ENCODE measurements at regions not wholly inside any gene's neighbourhood (a gene's known extent, or its start where the extent isn't known, plus 50 kb on each side); places are given as distances from the start of the nearest gene placed in this dataset.
A peak's percentile ranks its signal among the peaks of the same experiment; 100 is the strongest.

- no peak for DNase-seq (ENCODE audit: low read depth)
Measured at GRCh38 chr17:74087002-74087585, 116.4 kb upstream of the RPL38 start.

GRCh38 chr17:74088285-74088933 is 115.1 kb upstream of the RPL38 start:
- no peak for DNase-seq (ENCODE audit: low read depth)

DNA sequence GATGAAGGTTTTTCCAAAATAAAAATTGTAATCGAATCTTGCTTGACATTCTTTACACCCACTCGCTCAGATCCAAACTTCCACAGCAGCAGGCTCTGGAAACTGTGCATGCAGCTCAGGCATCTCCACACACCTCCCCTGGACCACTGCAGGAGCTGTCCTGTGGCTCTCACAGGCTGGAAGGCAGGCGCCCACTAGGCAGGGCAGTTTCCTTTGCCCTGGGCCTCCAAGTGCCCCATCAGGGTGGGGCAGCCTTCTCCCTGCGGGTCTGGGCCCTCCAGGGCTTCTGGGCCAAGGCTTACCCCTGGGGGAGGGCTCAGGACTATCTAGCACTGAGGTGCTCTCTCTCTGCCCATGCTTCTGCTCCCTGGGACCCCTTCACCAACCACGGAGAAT is 114.5 kb upstream of the RPL38 start:
- no peak for DNase-seq (ENCODE audit: low read depth)

- DNase-seq (ENCODE audit: low read depth), result no peak
Measured at GRCh38 chr17:74089380-74089779, 114.1 kb upstream of the RPL38 start.

DNA sequence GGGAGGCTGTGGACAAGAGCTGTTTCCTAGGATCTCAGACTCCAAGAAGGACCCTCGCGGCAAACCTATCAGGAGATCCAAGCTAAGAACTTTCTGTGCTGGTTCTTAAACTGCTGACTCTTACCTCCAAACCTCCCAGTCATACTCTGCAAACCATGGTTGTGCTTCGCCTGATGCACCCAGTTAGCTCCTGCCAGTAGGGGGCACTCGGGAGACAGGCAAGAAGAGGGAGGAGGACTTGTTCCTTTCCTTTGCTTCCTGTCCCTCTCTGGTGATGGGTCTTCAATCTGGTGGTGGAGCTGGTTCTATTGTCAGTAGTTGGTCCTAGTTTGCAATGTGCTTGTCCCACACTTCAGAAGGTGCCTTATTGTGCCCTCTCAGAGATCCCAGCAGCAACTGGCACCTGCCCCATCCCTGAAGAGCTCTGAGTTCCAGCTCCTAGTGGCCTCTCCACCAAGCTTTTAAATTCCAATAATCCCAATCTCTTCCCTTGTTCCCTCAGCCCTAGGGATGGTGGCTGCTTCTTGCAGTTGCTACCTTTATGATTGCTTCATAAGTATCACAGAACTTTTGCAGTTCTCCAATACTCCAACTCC is 113.5 kb upstream of the RPL38 start:
- DNase-seq (ENCODE audit: low read depth), result peak; percentile 4

DNA sequence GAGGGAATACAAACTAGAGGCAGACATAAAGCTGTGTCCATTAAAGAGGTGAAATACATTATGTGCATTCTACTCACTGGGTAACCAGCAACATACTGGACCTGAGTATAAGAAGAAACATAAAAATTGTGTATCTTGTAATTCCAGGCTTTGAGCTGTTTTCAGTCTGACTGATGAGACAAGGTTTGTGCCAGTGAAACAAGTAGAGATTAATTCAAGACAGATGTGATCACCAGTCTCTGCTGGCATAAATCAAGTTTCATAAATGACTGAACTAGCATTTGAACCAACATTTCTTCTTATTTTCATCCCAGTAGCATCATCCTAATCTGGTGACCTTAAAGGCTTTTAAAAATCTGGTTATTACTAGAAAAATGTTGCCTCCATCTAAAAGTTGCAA is 108.8 kb upstream of the RPL38 start:
- DNase-seq (ENCODE audit: low read depth), result no peak

DNA sequence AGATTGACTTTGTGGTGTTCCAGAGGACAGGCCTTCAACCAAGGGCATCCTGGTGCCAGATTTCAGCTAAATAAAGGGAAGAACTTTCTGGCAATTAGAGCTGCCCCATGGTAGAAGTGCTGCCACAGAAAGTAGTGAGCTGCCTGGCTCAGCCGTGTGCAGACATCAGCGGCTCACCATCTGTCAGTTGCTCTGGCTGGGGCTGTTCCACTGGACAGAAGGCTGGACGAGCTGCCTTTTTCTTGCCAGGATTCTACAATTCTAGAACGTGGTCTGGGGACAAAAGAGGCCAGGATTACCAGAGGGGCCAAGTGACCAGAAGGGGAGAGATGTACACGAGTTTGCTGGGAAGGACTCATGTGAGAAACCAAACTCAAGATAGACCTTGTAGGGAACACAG is 107.0 kb upstream of the RPL38 start:
- DNase-seq (ENCODE audit: low read depth), result no peak

DNA sequence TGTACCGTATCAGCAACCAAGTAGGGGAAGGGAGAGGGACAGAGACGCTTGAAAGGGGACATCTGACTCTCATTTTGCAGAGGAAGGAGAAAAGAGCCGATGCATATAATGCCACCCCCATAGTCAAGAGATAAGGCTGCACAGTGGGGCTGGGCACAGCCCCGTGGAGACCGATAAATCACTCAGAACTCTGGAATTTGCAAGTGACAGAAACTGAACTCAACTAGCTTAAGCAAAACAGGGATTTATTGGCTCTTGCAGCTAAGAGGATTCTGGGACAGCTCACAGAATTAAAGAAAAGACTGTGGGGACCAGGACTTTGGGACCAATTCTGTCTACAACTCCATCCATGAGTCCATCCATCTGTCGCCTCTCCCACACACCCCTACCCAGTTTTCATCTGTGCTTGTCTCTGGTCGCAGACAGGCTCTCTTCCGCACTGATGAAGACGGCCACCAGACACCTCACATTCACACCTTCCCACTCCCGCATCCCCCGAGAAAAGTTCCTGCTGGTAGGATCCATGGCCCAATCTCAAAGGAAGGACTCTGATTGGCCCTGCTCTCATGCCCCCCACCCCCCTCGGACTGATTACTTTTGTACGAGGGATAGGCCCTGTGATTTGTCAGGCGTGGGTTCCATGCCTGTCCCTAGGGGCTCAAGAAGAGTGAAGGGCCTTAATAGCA is 105.9 kb upstream of the RPL38 start:
- no peak for DNase-seq (ENCODE audit: low read depth)

DNA sequence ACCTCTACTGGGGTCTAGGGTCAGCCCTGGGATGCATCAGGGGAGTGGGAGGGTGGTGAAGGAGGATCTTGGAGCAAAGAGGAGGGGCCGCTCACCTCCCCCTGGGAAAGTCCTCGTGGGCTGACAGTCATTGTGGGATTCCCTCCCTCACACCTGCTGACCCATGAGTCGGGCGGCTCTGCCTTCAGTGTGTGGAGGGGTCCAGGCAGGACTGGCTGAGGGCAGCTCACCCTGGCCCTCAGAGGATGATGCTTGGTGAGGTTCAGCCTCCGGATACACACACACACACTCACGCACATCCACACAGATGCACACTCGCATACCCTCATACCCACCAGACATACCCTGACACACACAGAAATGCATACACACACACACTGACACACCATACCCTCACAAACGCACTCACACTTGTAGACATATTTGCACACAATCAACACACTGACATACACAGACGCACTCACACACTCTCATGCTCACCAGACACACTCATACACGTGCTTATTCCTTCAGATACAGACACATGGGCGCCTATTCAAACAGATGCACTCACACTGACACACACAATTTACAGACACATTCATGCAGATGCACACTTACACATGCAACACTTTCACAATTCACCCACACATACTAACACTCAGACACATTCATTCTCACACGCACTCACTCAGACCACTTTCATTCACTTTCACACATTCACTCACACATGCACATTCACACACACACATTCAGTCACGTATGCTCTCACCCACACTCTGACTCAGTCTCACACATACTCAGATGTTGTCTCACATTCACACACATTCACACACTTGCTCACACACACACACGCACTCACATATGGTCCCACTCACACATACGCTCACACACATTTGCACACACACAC is 105.1 kb upstream of the RPL38 start:
- DNase-seq (ENCODE audit: low read depth), result no peak

DNA sequence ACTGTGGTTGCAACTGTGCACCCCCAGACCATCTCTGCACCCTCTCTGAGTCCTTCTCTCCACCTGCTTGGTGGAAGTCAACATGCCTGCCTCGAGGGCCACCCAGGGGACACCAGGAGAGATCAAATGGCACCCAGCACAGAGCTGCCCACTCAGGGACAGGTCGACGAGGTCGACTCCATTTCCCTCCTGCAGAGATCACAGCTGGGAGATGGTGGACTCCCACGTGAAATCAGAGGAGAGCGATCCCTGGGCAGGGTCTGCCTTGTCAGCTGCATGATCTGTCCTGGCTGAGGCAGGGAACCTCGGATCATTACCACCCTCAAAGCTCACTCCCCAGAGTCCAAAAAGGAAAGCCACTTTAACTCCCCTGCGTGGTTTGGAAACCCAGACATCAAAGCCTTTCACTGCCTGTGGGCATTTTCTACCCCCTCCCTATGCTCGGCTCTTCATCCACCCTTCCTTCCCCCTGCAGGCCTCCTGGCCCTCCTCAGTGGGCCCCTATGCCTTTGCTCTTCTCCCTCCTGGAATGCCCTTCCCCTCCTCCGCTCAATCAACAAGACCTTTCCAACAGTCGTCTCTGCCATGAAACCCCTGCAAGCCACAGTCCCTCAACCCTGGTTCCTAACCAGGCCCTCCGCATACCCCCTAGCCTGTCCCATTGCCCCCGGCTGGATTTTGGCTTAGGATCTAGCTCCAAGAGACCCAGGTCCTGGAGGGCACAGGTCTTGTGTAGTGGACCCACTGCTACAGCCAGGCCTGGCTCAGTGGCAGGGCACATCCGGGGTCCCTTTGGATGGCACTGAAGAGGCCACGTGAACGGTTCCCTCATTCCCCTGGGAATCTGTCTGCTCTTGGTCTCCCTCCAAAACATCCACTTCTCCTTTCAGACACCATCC is 103.8 kb upstream of the RPL38 start:
- DNase-seq (ENCODE audit: low read depth), result no peak

DNA sequence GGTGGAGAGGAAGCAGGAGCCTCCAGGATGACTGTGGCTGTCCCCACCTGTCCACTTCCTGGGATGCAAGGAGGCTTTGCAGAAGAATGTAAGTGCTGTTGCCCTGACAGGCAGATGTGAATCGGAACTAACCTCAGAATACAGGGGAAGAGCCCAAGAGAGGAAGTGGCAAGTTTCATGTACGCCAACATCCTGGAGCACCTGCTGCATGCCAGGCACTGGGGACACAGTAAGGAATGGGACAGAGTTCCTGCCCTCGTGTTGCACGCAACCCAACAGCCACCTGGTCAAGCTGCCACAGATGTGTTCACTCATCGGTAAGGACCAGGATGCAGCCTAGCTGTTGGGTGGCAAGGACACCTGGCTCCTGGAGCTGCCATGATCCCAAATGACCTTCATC is 98.6 kb upstream of the RPL38 start:
- no peak for DNase-seq (ENCODE audit: low read depth)

GRCh38 chr17:74107107-74107506 is 96.4 kb upstream of the RPL38 start:
- no peak for DNase-seq (ENCODE audit: low read depth)

- DNase-seq (ENCODE audit: low read depth), result no peak
Measured at GRCh38 chr17:74108126-74108705, 95.3 kb upstream of the RPL38 start.

DNA sequence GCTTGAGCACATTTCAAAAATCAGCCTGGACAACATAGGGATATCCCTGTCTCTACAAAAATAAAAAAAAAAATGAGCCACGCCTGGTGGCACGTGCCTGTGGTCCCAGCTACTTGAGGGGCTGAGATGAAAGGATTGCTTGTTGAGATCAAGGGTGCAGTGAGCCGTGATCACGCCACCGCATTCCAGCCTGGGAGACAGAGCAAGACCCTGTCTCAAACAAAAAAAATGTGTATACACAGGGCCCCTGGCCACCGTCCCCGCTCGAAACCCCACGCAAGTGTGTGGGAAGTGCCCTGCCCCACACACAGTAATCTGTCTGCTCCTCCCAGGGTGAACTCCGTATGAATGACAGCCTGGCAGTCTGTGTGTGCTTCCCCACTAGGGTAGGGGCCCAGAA is 93.0 kb upstream of the RPL38 start:
- no peak for DNase-seq (ENCODE audit: low read depth)

DNA sequence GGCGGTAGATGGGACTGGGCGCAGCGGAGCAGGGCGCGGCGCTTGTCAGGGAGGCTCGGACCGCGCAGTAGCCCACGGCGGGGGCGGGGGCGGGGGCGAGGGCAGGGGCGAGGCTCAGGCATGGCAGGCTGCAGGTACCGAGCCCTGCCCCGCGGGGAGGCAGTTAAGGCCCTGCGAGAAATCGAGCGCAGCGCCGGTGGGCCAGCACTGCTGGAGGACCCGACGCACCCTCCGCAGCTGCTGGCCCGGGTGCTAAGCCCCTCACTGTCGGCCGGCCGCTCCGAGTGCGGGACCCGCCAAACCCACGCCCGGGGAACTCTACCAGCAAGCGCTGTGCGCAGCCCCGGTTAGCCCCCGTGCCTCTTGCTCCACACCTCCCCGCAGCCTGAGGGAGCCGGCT is 90.2 kb upstream of the RPL38 start:
- DNase-seq (ENCODE audit: low read depth), result no peak

GRCh38 chr17:74113952-74114351 is 89.5 kb upstream of the RPL38 start:
- DNase-seq (ENCODE audit: low read depth), result no peak

GRCh38 chr17:74114881-74115470 is 88.5 kb upstream of the RPL38 start:
- DNase-seq (ENCODE audit: low read depth), result no peak

- no peak for DNase-seq (ENCODE audit: low read depth)
Measured at GRCh38 chr17:74115586-74115985, 87.9 kb upstream of the RPL38 start.

DNA sequence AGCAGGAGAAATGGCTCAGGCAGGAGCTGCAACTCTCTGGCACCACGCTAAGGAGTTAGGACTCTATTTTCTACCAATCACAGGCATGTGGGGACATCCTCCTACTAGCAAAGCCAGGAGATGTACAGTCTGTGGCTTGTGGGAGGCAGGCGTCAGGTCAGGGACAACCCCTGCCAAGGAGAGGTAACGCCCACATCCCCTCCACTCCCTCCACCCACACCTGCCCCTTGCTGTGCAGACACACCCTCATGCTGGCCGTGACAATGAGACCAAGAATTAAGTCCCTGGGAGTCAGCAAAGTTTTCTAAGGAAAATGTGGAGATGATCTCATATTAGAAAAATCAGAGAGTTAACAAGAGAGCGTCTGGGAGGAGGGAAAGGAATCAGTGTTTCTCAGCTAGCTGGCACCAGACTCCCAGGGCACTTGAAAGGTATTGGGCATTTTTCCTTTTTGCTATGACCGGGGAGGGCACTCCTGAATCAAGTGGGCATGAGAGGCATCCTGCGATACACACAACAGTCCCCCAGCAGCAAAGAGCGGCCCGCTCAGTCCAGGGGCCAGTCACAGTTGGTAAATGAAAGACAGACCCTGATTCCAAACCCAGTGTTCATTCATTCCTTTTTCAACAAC is 87.3 kb upstream of the RPL38 start:
- no peak for DNase-seq (ENCODE audit: low read depth)

DNA sequence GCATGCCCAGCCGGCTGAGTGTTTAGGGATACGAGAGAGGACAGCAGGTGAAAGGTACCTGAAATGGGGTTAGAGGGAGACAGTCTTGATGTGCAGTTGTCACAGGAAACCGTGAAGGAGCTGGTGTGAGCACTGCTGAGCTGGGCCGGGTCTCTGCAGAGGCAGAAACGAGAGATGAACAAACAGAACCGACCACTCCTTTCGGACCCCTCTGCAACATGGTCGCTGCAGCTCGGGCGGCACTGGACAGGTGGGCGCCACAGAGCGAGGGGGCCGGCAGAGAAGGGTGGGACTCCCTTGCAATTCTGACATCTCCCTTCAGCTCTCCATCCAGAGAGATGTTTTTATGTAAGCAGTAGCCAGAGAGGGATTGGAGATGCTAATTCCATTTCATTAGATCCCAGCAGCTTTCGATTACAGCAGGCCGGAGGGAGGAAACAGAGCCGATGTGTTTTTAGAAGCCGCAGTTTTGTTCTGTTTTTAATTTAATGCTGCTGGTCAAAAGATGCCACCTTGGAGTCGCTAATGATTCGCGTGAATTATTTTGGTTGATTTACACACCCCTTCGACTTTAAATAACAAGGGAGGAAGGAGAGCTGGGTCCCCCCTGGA is 86.3 kb upstream of the RPL38 start:
- DNase-seq (ENCODE audit: low read depth), result no peak
